A549 (cell line): ENCODE measurements at regions not wholly inside any gene's neighbourhood (a gene's known extent, or its start where the extent isn't known, plus 50 kb on each side); places are given as distances from the start of the nearest gene placed in this dataset.

Experiments used
- CEBPB ChIP-seq, 2 experiments: fragments of >200 bp in 1 of 2; sonication (Bioruptor Twin) in 1 of 2; formaldehyde crosslinking in 1 of 2; IDR thresholded peaks; 2 replicates each; pipeline ENCODE4 v1.6.1; 2012 to 2016
- MAX ChIP-seq: IDR thresholded peaks from 2 replicates; pipeline ENCODE4 v1.6.1; 2012
- RCOR1 ChIP-seq: fragments of 150-350 bp; IDR thresholded peaks from 2 replicates; pipeline ENCODE4 v1.6.1; 2014; ENCODE audit warnings: antibody characterized with exemption, low read length, low read depth
- RFX5 ChIP-seq: fragments of 450-650 bp; IDR thresholded peaks from 2 replicates; pipeline ENCODE4 v1.7.1; 2014; ENCODE audit warnings: antibody characterized with exemption, mild to moderate bottlenecking, moderate library complexity

GRCh38 chr14:54137614-54137961 lies 181.0 kb upstream of the BMP4 start:
- TF ChIP-seq RCOR1 (no peak), MAX (no peak), RFX5 (no peak), CEBPB (IDR thresholded peaks at IDR 0.05) (no peak)
